ENCODE measurements at regions not wholly inside any gene's neighbourhood (a gene's known extent, or its start where the extent isn't known, plus 50 kb on each side); places are given as distances from the start of the nearest gene placed in this dataset.
"Not testable (repeated sequence)": the region's sequence is repeated elsewhere in the genome, so short reads cannot be mapped to it uniquely, and the experiment has no call there.

DNA sequence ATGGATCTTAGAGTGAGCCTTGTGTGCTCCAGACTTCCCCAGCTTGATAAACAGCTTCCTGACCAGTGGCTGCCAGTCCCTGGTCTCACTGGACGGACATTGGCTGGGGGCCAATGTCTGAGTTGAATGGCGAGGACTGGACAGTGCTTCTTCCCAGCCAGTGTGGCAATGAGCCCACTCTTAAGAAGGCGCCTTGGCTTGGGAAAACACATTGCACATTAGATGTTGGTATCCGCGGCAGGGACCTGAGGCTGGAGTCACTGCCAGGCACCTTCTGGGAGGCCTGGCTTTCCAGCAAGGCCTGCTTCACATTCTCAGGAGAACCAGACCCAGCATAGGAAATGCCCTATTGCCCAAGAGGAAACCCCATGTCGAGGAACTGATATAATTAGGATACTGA lies 273.5 kb upstream of the PLGLB1 start:
- TF ChIP-seq, protein P1, sequence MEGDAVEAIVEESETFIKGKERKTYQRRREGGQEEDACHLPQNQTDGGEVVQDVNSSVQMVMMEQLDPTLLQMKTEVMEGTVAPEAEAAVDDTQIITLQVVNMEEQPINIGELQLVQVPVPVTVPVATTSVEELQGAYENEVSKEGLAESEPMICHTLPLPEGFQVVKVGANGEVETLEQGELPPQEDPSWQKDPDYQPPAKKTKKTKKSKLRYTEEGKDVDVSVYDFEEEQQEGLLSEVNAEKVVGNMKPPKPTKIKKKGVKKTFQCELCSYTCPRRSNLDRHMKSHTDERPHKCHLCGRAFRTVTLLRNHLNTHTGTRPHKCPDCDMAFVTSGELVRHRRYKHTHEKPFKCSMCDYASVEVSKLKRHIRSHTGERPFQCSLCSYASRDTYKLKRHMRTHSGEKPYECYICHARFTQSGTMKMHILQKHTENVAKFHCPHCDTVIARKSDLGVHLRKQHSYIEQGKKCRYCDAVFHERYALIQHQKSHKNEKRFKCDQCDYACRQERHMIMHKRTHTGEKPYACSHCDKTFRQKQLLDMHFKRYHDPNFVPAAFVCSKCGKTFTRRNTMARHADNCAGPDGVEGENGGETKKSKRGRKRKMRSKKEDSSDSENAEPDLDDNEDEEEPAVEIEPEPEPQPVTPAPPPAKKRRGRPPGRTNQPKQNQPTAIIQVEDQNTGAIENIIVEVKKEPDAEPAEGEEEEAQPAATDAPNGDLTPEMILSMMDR (optimal IDR thresholded peaks at IDR 0.05 in 1 of 3, IDR thresholded peaks at IDR 0.05 in 1 of 3, conservative IDR thresholded peaks at IDR 0.05 in 1 of 3; ENCODE audit: extremely low read depth in 1 of 3, insufficient read depth in 2 of 3, low read length in 3 of 3) = not testable (repeated sequence)
- TF ChIP-seq EZH2 (IDR thresholded peaks at IDR 0.05; ENCODE audit: low read length) = not testable (repeated sequence)
